HEK293 (cell line): ENCODE measurements at regions not wholly inside any gene's neighbourhood (a gene's known extent, or its start where the extent isn't known, plus 50 kb on each side); places are given as distances from the start of the nearest gene placed in this dataset.
A peak's percentile ranks its signal among the peaks of the same experiment; 100 is the strongest.

ENCODE experiments used
- GLIS1 ChIP-seq: fragments of 450-650 bp; formaldehyde crosslinking; IDR thresholded peaks from 2 replicates; pipeline ENCODE4 v1.5.1; 2016; ENCODE audit warnings: missing biosample characterization, missing genetic modification characterization
- MZF1 ChIP-seq: fragments of 450-650 bp; formaldehyde crosslinking; IDR thresholded peaks from 2 replicates; pipeline ENCODE4 v1.5.1; 2017; ENCODE audit warnings: missing biosample characterization, missing genetic modification characterization, borderline replicate concordance
- SCRT2 ChIP-seq: fragments of 450-650 bp; formaldehyde crosslinking; IDR thresholded peaks from 2 replicates; pipeline ENCODE4 v1.5.1; 2016; ENCODE audit warnings: missing biosample characterization, missing genetic modification characterization
- YY1 ChIP-seq: fragments of 450-650 bp; formaldehyde crosslinking; IDR thresholded peaks from 2 replicates; pipeline ENCODE4 v1.5.1; 2018; ENCODE audit warnings: missing biosample characterization, missing genetic modification characterization
- ZFP37 ChIP-seq: fragments of 450-650 bp; formaldehyde crosslinking; IDR thresholded peaks from 2 replicates; pipeline ENCODE4 v1.5.1; 2016; ENCODE audit warnings: missing biosample characterization, missing genetic modification characterization
- ZNF155 ChIP-seq: fragments of 450-650 bp; formaldehyde crosslinking; IDR thresholded peaks from 2 replicates; pipeline ENCODE4 v1.5.1; 2016; ENCODE audit warnings: missing biosample characterization, missing genetic modification characterization
- ZNF223 ChIP-seq: fragments of 450-650 bp; formaldehyde crosslinking; IDR thresholded peaks from 2 replicates; pipeline ENCODE4 v1.5.1; 2016; ENCODE audit warnings: missing biosample characterization, missing genetic modification characterization
- ZNF324 ChIP-seq: fragments of 450-650 bp; formaldehyde crosslinking; IDR thresholded peaks from 2 replicates; pipeline ENCODE4 v1.5.1; 2016; ENCODE audit warnings: missing biosample characterization, missing genetic modification characterization
- ZNF394 ChIP-seq: fragments of 450-650 bp; formaldehyde crosslinking; IDR thresholded peaks from 2 replicates; pipeline ENCODE4 v1.5.1; 2016; ENCODE audit warnings: missing biosample characterization, missing genetic modification characterization, mild to moderate bottlenecking, moderate library complexity, borderline replicate concordance
- ZNF426 ChIP-seq: fragments of 450-650 bp; formaldehyde crosslinking; IDR thresholded peaks from 2 replicates; pipeline ENCODE4 v1.5.1; 2017; ENCODE audit warnings: missing biosample characterization, missing genetic modification characterization, mild to moderate bottlenecking, inconsistent platforms, moderate library complexity
- ZNF530 ChIP-seq: fragments of 450-650 bp; formaldehyde crosslinking; IDR thresholded peaks from 2 replicates; pipeline ENCODE4 v1.5.1; 2016; ENCODE audit warnings: low read depth, missing biosample characterization, missing genetic modification characterization
- ZNF544 ChIP-seq: fragments of 450-650 bp; formaldehyde crosslinking; IDR thresholded peaks from 2 replicates; pipeline ENCODE4 v1.5.0; 2017; ENCODE audit warnings: missing biosample characterization, missing genetic modification characterization
- ZNF548 ChIP-seq: fragments of 450-650 bp; formaldehyde crosslinking; IDR thresholded peaks from 2 replicates; pipeline ENCODE4 v1.5.1; 2016; ENCODE audit warnings: missing biosample characterization, missing genetic modification characterization
- ZNF555 ChIP-seq: fragments of 450-650 bp; formaldehyde crosslinking; conservative IDR thresholded peaks from 2 replicates; pipeline ENCODE4 v1.5.1; 2017; ENCODE audit warnings: missing biosample characterization, mild to moderate bottlenecking, missing genetic modification characterization, inconsistent platforms
- ZNF623 ChIP-seq: fragments of 450-650 bp; formaldehyde crosslinking; IDR thresholded peaks from 2 replicates; pipeline ENCODE4 v1.5.1; 2016; ENCODE audit warnings: missing biosample characterization, missing genetic modification characterization
- ZNF670 ChIP-seq: fragments of 450-650 bp; formaldehyde crosslinking; IDR thresholded peaks from 2 replicates; pipeline ENCODE4 v1.5.1; 2016; ENCODE audit warnings: missing biosample characterization, missing genetic modification characterization, low read depth
- ZXDB ChIP-seq: fragments of 450-650 bp; formaldehyde crosslinking; IDR thresholded peaks from 2 replicates; pipeline ENCODE4 v1.5.1; 2016; ENCODE audit warnings: missing biosample characterization, missing genetic modification characterization
- TF ChIP-seq, protein P1 (sequence below): fragments of 450-650 bp; formaldehyde crosslinking; IDR thresholded peaks from 2 replicates; pipeline ENCODE4 v1.5.1; 2017; ENCODE audit warnings: missing biosample characterization, missing genetic modification characterization
- TF ChIP-seq, protein P2 (sequence below): fragments of 450-650 bp; formaldehyde crosslinking; IDR thresholded peaks from 2 replicates; pipeline ENCODE4 v1.5.1; 2016; ENCODE audit warnings: missing biosample characterization, missing genetic modification characterization
- TF ChIP-seq, protein P3 (sequence below): fragments of 450-650 bp; formaldehyde crosslinking; IDR thresholded peaks from 2 replicates; pipeline ENCODE4 v1.5.1; 2016; ENCODE audit warnings: missing biosample characterization, missing genetic modification characterization
- TF ChIP-seq, protein P4 (sequence below): fragments of 450-650 bp; formaldehyde crosslinking; conservative IDR thresholded peaks from 2 replicates; pipeline ENCODE4 v1.5.1; 2016; ENCODE audit warnings: low read depth, missing biosample characterization, missing genetic modification characterization
- TF ChIP-seq, protein P5 (sequence below): fragments of 450-650 bp; formaldehyde crosslinking; IDR thresholded peaks from 2 replicates; pipeline ENCODE4 v1.5.1; 2016; ENCODE audit warnings: missing biosample characterization, missing genetic modification characterization

DNA sequence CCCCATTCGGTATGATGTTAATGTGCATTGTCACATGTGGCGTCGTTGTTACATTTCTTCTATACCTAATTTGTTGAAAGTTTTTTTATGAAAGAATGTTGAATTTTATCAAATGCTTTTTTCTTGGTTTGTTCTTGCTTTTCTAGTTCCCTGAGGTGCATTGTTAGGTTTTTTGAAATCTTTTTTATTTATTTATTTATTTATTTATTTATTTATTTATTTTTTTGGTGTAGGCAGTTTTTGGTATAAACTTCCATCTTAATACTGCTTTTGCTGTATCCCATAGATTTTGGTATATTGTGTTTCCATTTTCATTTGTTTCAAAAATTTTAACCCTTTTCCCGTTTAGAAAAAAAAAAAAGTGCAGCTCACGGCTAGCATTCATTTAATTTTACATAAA is 121.1 kb upstream of the HMGA2 start (continued):
- TF ChIP-seq, protein P1, sequence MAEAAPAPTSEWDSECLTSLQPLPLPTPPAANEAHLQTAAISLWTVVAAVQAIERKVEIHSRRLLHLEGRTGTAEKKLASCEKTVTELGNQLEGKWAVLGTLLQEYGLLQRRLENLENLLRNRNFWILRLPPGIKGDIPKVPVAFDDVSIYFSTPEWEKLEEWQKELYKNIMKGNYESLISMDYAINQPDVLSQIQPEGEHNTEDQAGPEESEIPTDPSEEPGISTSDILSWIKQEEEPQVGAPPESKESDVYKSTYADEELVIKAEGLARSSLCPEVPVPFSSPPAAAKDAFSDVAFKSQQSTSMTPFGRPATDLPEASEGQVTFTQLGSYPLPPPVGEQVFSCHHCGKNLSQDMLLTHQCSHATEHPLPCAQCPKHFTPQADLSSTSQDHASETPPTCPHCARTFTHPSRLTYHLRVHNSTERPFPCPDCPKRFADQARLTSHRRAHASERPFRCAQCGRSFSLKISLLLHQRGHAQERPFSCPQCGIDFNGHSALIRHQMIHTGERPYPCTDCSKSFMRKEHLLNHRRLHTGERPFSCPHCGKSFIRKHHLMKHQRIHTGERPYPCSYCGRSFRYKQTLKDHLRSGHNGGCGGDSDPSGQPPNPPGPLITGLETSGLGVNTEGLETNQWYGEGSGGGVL (tag by site-specific recombination) = no peak
- TF ChIP-seq GLIS1 (tag by site-specific recombination) = no peak
- peak; percentile 96 for TF ChIP-seq ZNF394 (tag by site-specific recombination)
- TF ChIP-seq ZNF530 (tag by site-specific recombination) = peak; percentile 80; the same call in 1 of the 2 replicates
- TF ChIP-seq ZNF555 (tag by site-specific recombination) = peak; percentile 96
- no peak for TF ChIP-seq ZNF324 (tag by site-specific recombination)
- no peak for TF ChIP-seq ZNF544
- TF ChIP-seq ZNF623 (tag by site-specific recombination) = peak; percentile 77
- TF ChIP-seq, protein P2, sequence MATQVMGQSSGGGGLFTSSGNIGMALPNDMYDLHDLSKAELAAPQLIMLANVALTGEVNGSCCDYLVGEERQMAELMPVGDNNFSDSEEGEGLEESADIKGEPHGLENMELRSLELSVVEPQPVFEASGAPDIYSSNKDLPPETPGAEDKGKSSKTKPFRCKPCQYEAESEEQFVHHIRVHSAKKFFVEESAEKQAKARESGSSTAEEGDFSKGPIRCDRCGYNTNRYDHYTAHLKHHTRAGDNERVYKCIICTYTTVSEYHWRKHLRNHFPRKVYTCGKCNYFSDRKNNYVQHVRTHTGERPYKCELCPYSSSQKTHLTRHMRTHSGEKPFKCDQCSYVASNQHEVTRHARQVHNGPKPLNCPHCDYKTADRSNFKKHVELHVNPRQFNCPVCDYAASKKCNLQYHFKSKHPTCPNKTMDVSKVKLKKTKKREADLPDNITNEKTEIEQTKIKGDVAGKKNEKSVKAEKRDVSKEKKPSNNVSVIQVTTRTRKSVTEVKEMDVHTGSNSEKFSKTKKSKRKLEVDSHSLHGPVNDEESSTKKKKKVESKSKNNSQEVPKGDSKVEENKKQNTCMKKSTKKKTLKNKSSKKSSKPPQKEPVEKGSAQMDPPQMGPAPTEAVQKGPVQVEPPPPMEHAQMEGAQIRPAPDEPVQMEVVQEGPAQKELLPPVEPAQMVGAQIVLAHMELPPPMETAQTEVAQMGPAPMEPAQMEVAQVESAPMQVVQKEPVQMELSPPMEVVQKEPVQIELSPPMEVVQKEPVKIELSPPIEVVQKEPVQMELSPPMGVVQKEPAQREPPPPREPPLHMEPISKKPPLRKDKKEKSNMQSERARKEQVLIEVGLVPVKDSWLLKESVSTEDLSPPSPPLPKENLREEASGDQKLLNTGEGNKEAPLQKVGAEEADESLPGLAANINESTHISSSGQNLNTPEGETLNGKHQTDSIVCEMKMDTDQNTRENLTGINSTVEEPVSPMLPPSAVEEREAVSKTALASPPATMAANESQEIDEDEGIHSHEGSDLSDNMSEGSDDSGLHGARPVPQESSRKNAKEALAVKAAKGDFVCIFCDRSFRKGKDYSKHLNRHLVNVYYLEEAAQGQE (tag by site-specific recombination) = peak; percentile 82
- TF ChIP-seq, protein P3, sequence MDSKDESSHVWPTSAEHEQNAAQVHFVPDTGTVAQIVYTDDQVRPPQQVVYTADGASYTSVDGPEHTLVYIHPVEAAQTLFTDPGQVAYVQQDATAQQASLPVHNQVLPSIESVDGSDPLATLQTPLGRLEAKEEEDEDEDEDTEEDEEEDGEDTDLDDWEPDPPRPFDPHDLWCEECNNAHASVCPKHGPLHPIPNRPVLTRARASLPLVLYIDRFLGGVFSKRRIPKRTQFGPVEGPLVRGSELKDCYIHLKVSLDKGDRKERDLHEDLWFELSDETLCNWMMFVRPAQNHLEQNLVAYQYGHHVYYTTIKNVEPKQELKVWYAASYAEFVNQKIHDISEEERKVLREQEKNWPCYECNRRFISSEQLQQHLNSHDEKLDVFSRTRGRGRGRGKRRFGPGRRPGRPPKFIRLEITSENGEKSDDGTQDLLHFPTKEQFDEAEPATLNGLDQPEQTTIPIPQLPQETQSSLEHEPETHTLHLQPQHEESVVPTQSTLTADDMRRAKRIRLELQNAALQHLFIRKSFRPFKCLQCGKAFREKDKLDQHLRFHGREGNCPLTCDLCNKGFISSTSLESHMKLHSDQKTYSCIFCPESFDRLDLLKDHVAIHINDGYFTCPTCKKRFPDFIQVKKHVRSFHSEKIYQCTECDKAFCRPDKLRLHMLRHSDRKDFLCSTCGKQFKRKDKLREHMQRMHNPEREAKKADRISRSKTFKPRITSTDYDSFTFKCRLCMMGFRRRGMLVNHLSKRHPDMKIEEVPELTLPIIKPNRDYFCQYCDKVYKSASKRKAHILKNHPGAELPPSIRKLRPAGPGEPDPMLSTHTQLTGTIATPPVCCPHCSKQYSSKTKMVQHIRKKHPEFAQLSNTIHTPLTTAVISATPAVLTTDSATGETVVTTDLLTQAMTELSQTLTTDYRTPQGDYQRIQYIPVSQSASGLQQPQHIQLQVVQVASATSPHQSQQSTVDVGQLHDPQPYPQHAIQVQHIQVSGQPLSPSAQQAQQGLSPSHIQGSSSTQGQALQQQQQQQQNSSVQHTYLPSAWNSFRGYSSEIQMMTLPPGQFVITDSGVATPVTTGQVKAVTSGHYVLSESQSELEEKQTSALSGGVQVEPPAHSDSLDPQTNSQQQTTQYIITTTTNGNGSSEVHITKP (tag by site-specific recombination) = no peak
- no peak; the same call in 1 of the 2 replicates for TF ChIP-seq MZF1 (tag by site-specific recombination)
- TF ChIP-seq SCRT2 (tag by site-specific recombination) = no peak
- TF ChIP-seq ZNF426 = peak; percentile 95
- TF ChIP-seq, protein P4, sequence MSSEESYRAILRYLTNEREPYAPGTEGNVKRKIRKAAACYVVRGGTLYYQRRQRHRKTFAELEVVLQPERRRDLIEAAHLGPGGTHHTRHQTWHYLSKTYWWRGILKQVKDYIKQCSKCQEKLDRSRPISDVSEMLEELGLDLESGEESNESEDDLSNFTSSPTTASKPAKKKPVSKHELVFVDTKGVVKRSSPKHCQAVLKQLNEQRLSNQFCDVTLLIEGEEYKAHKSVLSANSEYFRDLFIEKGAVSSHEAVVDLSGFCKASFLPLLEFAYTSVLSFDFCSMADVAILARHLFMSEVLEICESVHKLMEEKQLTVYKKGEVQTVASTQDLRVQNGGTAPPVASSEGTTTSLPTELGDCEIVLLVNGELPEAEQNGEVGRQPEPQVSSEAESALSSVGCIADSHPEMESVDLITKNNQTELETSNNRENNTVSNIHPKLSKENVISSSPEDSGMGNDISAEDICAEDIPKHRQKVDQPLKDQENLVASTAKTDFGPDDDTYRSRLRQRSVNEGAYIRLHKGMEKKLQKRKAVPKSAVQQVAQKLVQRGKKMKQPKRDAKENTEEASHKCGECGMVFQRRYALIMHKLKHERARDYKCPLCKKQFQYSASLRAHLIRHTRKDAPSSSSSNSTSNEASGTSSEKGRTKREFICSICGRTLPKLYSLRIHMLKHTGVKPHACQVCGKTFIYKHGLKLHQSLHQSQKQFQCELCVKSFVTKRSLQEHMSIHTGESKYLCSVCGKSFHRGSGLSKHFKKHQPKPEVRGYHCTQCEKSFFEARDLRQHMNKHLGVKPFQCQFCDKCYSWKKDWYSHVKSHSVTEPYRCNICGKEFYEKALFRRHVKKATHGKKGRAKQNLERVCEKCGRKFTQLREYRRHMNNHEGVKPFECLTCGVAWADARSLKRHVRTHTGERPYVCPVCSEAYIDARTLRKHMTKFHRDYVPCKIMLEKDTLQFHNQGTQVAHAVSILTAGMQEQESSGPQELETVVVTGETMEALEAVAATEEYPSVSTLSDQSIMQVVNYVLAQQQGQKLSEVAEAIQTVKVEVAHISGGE (tag by site-specific recombination) = peak; percentile 84
- TF ChIP-seq, protein P5, sequence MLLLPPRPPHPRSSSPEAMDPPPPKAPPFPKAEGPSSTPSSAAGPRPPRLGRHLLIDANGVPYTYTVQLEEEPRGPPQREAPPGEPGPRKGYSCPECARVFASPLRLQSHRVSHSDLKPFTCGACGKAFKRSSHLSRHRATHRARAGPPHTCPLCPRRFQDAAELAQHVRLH (tag by site-specific recombination) = 0 out of 2 replicates have a peak, but pooled peaks have one; percentile 70
- TF ChIP-seq ZFP37 (tag by site-specific recombination) = peak; percentile 70; the same call in 1 of the 2 replicates
- TF ChIP-seq ZNF548 (tag by site-specific recombination) = no peak
- TF ChIP-seq YY1 (tag by site-specific recombination) = no peak
- peak; percentile 72; the same call in 1 of the 2 replicates for TF ChIP-seq ZNF223 (tag by site-specific recombination)
- no peak for TF ChIP-seq ZNF670
- peak; percentile 80 for TF ChIP-seq ZXDB
- TF ChIP-seq ZNF155 (tag by site-specific recombination) = no peak
